ENCODE measurements at regions not wholly inside any gene's neighbourhood (a gene's known extent, or its start where the extent isn't known, plus 50 kb on each side); places are given as distances from the start of the nearest gene placed in this dataset.

DNA sequence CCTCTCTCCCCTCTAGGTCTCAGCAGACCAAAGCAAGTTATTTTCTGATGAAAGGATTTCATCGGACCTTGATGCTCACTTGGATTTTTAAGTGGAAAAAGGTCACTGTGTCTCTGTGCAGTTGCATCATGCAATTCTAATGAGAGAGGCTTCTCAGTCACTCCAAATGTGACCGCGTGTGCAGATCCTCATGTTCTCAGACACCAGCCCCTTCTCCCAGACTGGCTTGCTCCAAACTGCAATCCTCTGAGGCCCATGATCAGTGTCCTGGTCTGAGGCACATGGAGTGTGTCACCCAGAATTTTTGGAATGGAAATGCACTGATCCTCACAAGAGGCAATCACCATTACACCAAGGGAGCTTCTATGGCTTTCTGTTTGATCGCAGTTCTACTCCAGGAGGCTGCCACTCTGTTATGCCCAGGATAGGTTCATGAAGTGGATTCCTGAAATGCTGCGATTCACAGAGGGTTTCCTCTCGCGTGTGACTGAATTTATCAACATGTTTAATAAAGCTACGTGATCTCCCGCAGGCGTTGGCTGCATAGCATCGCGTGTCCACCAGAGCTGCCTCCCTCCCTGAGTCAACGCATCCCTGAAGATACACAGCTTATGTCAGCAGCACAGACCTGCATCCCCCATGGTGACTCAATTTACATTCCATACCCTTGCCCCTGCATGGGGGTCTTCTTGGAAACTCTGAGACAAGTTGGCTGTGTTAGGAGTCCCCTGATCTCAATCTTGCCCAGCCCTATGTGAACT is 544.6 kb upstream of the B3GAT1 start:
- TF ChIP-seq POLR2A (IDR thresholded peaks at IDR 0.05; ENCODE audit: low read length), result no peak
- TF ChIP-seq GATA1 (IDR thresholded peaks at IDR 0.05; ENCODE audit: low read depth, low read length), result no peak
